Cardiac fibroblast (primary cell): ENCODE measurements at regions not wholly inside any gene's neighbourhood (a gene's known extent, or its start where the extent isn't known, plus 50 kb on each side); places are given as distances from the start of the nearest gene placed in this dataset.

Source experiments
- DNase-seq, 2 donors: peaks; one replicate each; pipeline versions ENCODE4 v3.0.0 to v3.0.0-alpha.2; 2010; ENCODE audit warnings: low read depth in 2 of 2
- H3K4me3 ChIP-seq, 2 donors: replicated peaks in 1 of 2; 1 replicate in 1 of 2; 2 replicates in 1 of 2; pipeline ENCODE4 v1.5.1; 2011; ENCODE audit warnings: low read depth in 2 of 2, low read length in 2 of 2, mild to moderate bottlenecking in 2 of 2, moderate library complexity in 1 of 2
- CTCF ChIP-seq: IDR thresholded peaks from one replicate; pipeline ENCODE4 v1.5.1; 2011; ENCODE audit warnings: low read depth, mild to moderate bottlenecking, low read length, inconsistent platforms

GRCh38 chr7:21169667-21170580 lies 258.0 kb upstream of the SP4 start:
- TF ChIP-seq CTCF: no peak
- H3K4me3 ChIP-seq: no peak overlapping the region
- no peak for DNase-seq

GRCh38 chr7:21172800-21173199 lies 255.1 kb upstream of the SP4 start:
- no peak overlapping the region for H3K4me3 ChIP-seq
- DNase-seq: no peak
- TF ChIP-seq CTCF: no peak

- no peak for TF ChIP-seq CTCF
- no peak for DNase-seq
- no peak overlapping the region for H3K4me3 ChIP-seq
These were observed 254.4 kb upstream of the SP4 start for GRCh38 chr7:21173436-21173835.

- H3K4me3 ChIP-seq: no peak overlapping the region
- no peak for TF ChIP-seq CTCF
- no peak for DNase-seq
These were observed 252.2 kb upstream of the SP4 start for GRCh38 chr7:21175714-21176113.

GRCh38 chr7:21184942-21185652 lies 242.8 kb upstream of the SP4 start:
- DNase-seq: no peak
- no peak for TF ChIP-seq CTCF
- no peak overlapping the region for H3K4me3 ChIP-seq

- TF ChIP-seq CTCF: no peak
- no peak overlapping the region for H3K4me3 ChIP-seq
- no peak for DNase-seq
These were observed 242.1 kb upstream of the SP4 start for GRCh38 chr7:21185653-21186265.
